ENCODE measurements at regions not wholly inside any gene's neighbourhood (a gene's known extent, or its start where the extent isn't known, plus 50 kb on each side); places are given as distances from the start of the nearest gene placed in this dataset.
"Not testable (repeated sequence)": the region's sequence is repeated elsewhere in the genome, so short reads cannot be mapped to it uniquely, and the experiment has no call there.

DNA sequence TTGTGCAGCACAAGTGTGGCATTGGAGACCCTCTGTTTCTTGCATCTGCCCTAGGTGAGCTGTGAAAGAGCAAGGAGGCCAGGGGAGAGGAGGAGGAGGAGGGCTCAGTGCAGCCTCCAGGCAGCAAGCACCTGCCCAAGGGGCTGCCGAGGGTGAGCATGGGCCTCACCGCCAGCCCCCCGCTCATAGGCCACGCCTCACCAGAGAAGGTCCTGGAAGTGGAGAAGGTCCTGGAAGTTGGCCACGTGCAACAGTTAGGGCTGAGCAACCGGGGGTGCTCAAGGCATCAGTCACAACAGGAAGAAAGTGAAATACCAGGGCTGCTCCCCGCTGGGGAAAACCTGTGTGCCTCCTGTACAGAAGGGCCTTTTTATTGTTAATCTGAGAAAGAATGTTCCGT lies 168.9 kb downstream of the TEX29 start:
- H3K27ac ChIP-seq (ENCODE audit: low read depth, low read length) = no peak overlapping the region
- no peaks in the 10 kb centered on the region for H3K4me1 ChIP-seq (ENCODE audit: control insufficient read depth, insufficient read depth, low read length)
- H3K4me3 ChIP-seq (ENCODE audit: low read depth, low read length) = no peak overlapping the region
- no peaks in the 10 kb centered on the region for H3K27me3 ChIP-seq (ENCODE audit: control insufficient read depth, insufficient read depth, low read length)
- no peaks in the 10 kb centered on the region for H3K36me3 ChIP-seq (ENCODE audit: control insufficient read depth, insufficient read depth, low read length)
- peaks cover 28% of the 10 kb centered on the region for H3K9me3 ChIP-seq (ENCODE audit: control insufficient read depth, insufficient read depth, low read depth, low read length)
- no peak overlapping the region for H3K9ac ChIP-seq (ENCODE audit: low read length)

DNA sequence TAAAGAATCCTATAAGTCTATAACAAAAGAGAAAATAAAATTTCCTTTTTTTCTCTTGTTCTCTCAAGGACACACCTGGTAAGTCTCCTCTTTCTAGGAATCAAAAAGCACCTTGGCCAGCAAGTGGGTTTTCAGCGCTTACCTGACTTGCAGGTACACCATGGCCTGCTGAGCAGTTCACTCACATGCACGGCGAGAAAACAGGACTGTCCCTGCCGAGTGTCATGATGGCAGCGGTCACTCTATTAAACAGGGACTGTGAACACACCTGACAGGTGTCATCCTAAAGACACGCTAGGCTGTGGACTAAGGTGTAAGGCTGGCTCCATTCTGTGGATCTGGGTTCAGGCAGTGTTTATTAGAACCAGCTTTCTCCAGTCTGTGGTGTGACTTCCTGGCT lies 170.2 kb downstream of the TEX29 start:
- Histone ChIP-seq H3K4me3 (ENCODE audit: low read depth, low read length) (no peak overlapping the region), H3K9me3 (ENCODE audit: control insufficient read depth, insufficient read depth, low read depth, low read length) (peaks cover 29% of the 10 kb centered on the region), H3K36me3 (ENCODE audit: control insufficient read depth, insufficient read depth, low read length) (no peaks in the 10 kb centered on the region), H3K4me1 (ENCODE audit: control insufficient read depth, insufficient read depth, low read length) (no peaks in the 10 kb centered on the region), H3K27ac (ENCODE audit: low read depth, low read length) (no peak overlapping the region), H3K27me3 (ENCODE audit: control insufficient read depth, insufficient read depth, low read length) (no peaks in the 10 kb centered on the region), H3K9ac (ENCODE audit: low read length) (no peak overlapping the region)

DNA sequence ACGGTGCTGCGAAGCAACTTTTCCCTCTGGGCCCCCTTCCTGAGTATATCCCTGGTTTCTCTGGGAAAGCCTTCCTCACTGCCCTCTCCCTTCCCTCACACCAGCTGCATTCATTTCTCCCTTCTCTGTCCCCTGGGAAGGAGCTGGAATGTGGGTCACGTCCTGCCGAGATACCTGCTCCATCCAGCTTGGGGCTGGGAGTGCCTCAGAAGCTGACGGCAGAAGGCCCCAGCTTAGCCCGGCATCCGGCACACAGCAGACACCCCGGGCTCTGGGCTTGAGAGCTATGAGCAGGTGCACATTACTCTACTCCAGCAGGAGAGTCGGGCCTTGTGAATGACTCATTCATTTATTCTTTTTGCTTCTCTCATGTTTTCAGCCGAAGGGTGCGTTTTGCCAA lies 170.6 kb downstream of the TEX29 start:
- Histone ChIP-seq H3K9me3 (ENCODE audit: control insufficient read depth, insufficient read depth, low read depth, low read length) (peaks cover 29% of the 10 kb centered on the region), H3K9ac (ENCODE audit: low read length) (no peak overlapping the region), H3K27ac (ENCODE audit: low read depth, low read length) (no peak overlapping the region), H3K4me3 (ENCODE audit: low read depth, low read length) (no peak overlapping the region), H3K4me1 (ENCODE audit: control insufficient read depth, insufficient read depth, low read length) (no peaks in the 10 kb centered on the region), H3K27me3 (ENCODE audit: control insufficient read depth, insufficient read depth, low read length) (no peaks in the 10 kb centered on the region), H3K36me3 (ENCODE audit: control insufficient read depth, insufficient read depth, low read length) (no peaks in the 10 kb centered on the region)

DNA sequence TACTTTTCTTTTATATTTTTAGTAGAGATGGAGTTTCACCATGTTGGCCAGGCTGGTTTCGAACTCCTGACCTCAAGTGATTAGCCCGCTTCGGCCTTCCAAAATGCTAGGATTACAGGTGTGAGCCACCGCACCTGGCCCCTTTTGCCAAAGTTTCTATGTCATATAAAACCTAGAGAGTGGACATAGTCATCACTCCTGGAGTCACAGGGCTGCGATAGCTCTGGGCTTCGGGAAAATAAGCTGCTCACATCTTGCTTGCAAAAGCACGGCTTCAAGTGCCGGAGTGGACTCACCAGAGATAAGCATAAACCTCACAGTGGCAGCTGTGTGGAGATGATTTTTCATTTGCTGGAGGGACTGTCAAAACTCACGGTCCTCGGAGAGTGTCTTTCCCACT lies 171.2 kb downstream of the TEX29 start:
- Histone ChIP-seq H3K27me3 (ENCODE audit: control insufficient read depth, insufficient read depth, low read length) (no peaks in the 10 kb centered on the region), H3K4me1 (ENCODE audit: control insufficient read depth, insufficient read depth, low read length) (no peaks in the 10 kb centered on the region), H3K9ac (ENCODE audit: low read length) (no peak overlapping the region), H3K4me3 (ENCODE audit: low read depth, low read length) (no peak overlapping the region), H3K27ac (ENCODE audit: low read depth, low read length) (no peak overlapping the region), H3K36me3 (ENCODE audit: control insufficient read depth, insufficient read depth, low read length) (no peaks in the 10 kb centered on the region), H3K9me3 (ENCODE audit: control insufficient read depth, insufficient read depth, low read depth, low read length) (peaks cover 23% of the 10 kb centered on the region)

DNA sequence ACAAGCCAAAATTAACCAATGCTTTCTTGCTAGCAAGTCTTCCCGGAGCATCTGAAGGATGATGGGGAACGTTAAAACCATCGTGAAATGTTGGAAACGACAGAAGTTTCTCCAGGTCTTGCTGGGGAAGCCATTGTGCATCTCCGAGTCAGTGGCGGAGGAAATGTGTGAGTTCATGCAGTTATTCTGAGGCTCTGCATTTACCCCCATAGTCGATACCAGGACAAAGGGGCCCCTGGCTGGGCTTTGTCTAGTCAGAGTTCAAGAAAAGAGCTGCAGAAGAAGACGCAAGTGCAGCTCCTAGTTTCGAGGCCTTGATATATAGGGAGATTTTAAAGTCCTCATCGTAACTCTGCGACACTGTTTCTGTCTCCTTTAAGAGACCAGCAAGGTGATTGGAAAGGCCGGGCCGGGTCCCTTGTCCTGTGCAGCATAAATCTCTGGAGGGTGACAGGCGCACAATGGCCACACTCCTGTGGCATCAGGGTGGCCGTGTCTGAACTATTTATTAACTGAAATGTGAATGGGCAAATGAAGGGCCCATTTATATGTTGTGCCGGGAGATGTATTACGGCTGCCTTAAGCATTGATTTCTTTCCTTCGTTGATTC lies 172.0 kb downstream of the TEX29 start:
- no peak overlapping the region for H3K4me3 ChIP-seq (ENCODE audit: low read depth, low read length)
- H3K9me3 ChIP-seq (ENCODE audit: control insufficient read depth, insufficient read depth, low read depth, low read length) = peaks cover 15% of the 10 kb centered on the region
- H3K27me3 ChIP-seq (ENCODE audit: control insufficient read depth, insufficient read depth, low read length) = no peaks in the 10 kb centered on the region
- no peak overlapping the region for H3K9ac ChIP-seq (ENCODE audit: low read length)
- no peaks in the 10 kb centered on the region for H3K4me1 ChIP-seq (ENCODE audit: control insufficient read depth, insufficient read depth, low read length)
- H3K27ac ChIP-seq (ENCODE audit: low read depth, low read length) = no peak overlapping the region
- no peaks in the 10 kb centered on the region for H3K36me3 ChIP-seq (ENCODE audit: control insufficient read depth, insufficient read depth, low read length)

DNA sequence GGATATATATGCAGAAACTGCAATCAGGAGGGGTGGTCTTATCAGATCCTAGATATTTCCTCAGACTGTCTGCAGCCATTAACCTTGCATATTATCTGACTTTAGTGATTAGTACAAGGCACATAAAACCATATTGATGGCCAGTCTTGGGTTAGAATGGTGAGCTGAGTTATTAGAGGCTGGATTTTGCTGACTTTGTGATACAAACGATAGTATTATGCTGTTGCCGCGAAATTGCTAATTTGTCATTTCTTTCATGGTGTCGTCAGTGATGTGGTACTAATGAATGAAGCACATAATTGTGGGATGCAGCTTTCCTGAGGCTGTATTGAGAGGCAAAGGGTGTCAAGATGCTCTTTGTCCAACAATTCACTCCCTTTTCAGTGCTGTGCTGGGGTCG lies 172.5 kb downstream of the TEX29 start:
- H3K4me3 ChIP-seq (ENCODE audit: low read depth, low read length) = no peak overlapping the region
- no peaks in the 10 kb centered on the region for H3K27me3 ChIP-seq (ENCODE audit: control insufficient read depth, insufficient read depth, low read length)
- no peak overlapping the region for H3K27ac ChIP-seq (ENCODE audit: low read depth, low read length)
- H3K36me3 ChIP-seq (ENCODE audit: control insufficient read depth, insufficient read depth, low read length) = no peaks in the 10 kb centered on the region
- no peak overlapping the region for H3K9ac ChIP-seq (ENCODE audit: low read length)
- no peaks in the 10 kb centered on the region for H3K4me1 ChIP-seq (ENCODE audit: control insufficient read depth, insufficient read depth, low read length)
- peaks cover 10% of the 10 kb centered on the region for H3K9me3 ChIP-seq (ENCODE audit: control insufficient read depth, insufficient read depth, low read depth, low read length)

DNA sequence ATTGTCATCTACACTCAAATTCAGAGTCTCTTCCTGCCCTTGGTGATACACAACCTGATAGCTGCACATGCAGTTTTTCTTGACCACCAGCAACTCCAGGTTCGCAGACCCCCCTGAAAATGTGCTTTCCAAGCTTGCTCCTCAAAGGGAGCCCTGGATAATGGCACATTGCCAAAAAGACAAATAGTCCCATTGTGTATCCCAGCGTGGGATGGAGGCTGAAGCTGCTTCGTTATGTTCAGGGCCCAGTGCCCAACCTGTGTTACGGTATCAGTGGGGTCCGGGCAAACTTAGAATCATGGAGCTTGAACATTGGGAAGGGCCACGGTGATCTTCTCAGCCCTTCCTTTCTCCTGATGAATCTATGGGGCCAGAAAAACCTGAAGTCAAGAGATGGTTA lies 173.0 kb downstream of the TEX29 start:
- Histone ChIP-seq H3K4me3 (ENCODE audit: low read depth, low read length) (no peak overlapping the region), H3K4me1 (ENCODE audit: control insufficient read depth, insufficient read depth, low read length) (no peaks in the 10 kb centered on the region), H3K27me3 (ENCODE audit: control insufficient read depth, insufficient read depth, low read length) (no peaks in the 10 kb centered on the region), H3K9me3 (ENCODE audit: control insufficient read depth, insufficient read depth, low read depth, low read length) (peaks cover 5% of the 10 kb centered on the region; the same call in 1 of the 2 replicates), H3K36me3 (ENCODE audit: control insufficient read depth, insufficient read depth, low read length) (no peaks in the 10 kb centered on the region), H3K27ac (ENCODE audit: low read depth, low read length) (no peak overlapping the region), H3K9ac (ENCODE audit: low read length) (no peak overlapping the region)

DNA sequence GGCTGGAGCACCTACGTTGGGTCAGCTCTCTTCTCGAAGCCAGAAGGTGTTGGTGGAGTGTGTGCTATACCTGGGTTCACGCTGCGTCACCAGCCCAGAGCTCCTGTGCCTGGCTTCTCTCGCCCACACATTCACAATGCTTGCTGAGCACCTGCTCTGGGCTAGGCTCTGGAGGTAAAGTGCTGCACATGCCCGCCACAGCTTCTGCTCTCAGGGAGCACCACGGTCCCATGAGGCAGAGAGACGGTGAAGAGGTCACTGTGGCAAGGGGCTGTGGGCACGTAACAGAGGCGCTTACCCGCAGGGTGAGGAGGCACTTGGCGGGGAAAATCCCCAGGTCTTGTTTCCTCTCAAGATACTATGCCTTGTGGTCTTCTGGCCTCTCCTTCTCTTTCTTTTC lies 174.2 kb downstream of the TEX29 start:
- Histone ChIP-seq H3K27ac (ENCODE audit: low read depth, low read length) (no peak overlapping the region), H3K27me3 (ENCODE audit: control insufficient read depth, insufficient read depth, low read length) (no peaks in the 10 kb centered on the region), H3K36me3 (ENCODE audit: control insufficient read depth, insufficient read depth, low read length) (no peaks in the 10 kb centered on the region), H3K9me3 (ENCODE audit: control insufficient read depth, insufficient read depth, low read depth, low read length) (peaks cover 3% of the 10 kb centered on the region; the same call in 1 of the 2 replicates), H3K4me3 (ENCODE audit: low read depth, low read length) (no peak overlapping the region), H3K4me1 (ENCODE audit: control insufficient read depth, insufficient read depth, low read length) (no peaks in the 10 kb centered on the region), H3K9ac (ENCODE audit: low read length) (no peak overlapping the region)

DNA sequence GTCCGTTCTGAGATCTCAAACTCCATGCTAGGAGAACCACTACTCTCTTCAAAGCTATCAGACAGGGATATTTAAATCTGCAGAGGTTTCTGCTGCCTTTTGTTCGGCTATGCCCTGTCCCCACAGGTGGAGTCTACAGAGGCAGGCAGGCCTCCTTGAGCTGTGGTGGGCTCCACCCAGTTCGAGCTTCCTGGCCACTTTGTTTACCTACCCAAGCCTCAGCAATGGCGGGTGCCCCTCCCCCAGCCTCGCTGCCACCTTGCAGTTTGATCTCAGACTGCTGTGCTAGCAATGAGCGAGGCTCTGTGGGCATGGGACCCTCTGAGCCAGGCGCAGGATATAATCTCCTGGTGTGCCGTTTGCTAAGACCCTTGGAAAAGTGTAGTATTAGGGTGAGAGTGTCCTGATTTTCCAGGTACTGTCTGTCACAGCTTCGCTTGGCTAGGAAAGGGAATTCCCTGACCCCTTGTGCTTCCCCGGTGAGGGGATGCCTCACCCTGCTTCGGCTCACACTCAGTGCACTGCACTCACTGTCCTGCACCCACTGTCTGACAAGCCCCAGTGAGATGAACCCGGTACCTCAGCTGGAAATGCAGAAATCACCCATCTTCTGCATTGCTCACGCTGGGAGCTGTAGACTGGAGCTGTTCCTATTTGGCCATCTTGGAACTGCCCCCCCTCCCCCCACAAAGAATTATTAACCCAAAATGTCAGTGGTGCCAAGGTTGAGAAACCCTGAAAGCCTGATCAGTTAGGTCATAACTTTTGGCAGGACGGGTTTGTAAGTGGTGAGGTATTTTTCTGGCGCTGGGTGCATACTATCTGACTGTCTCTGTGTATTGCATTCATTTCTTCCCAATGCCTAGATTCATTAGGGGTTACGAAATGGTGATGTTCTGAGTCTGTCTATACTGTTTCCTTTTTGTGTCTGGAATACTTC lies 181.4 kb downstream of the TEX29 start:
- not testable (repeated sequence) for H3K9ac ChIP-seq (ENCODE audit: low read length); H3K4me1 ChIP-seq (ENCODE audit: control insufficient read depth, insufficient read depth, low read length); H3K4me3 ChIP-seq (ENCODE audit: low read depth, low read length); H3K36me3 ChIP-seq (ENCODE audit: control insufficient read depth, insufficient read depth, low read length); H3K27ac ChIP-seq (ENCODE audit: low read depth, low read length); H3K27me3 ChIP-seq (ENCODE audit: control insufficient read depth, insufficient read depth, low read length)
- H3K9me3 ChIP-seq (ENCODE audit: control insufficient read depth, insufficient read depth, low read depth, low read length) = peaks cover 25% of the 10 kb centered on the region

DNA sequence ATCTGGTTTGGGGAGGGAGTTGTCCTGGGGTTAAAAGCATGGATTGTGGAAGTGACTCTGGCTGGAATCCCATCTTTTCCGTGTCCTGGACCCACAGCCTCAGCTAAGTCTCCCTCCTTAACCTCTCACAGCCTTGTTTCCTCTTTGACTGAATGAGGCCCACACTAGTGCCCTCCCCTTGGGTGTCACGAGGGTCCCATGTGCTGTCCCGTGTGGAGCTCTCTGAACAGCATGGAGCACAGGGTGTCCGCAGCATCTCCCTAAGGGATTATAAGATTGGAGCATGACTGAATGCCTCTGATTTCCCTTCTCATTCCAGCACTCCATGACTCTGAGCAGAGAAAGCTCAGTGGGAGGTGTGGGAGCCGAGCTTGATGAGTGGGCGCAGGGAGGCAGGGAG lies 182.5 kb downstream of the TEX29 start:
- no peaks in the 10 kb centered on the region for H3K36me3 ChIP-seq (ENCODE audit: control insufficient read depth, insufficient read depth, low read length)
- H3K27me3 ChIP-seq (ENCODE audit: control insufficient read depth, insufficient read depth, low read length) = no peaks in the 10 kb centered on the region; the same call in 1 of the 2 replicates
- H3K9me3 ChIP-seq (ENCODE audit: control insufficient read depth, insufficient read depth, low read depth, low read length) = peaks cover 25% of the 10 kb centered on the region
- no peak overlapping the region for H3K4me3 ChIP-seq (ENCODE audit: low read depth, low read length)
- no peaks in the 10 kb centered on the region for H3K4me1 ChIP-seq (ENCODE audit: control insufficient read depth, insufficient read depth, low read length)
- H3K9ac ChIP-seq (ENCODE audit: low read length) = no peak overlapping the region
- no peak overlapping the region for H3K27ac ChIP-seq (ENCODE audit: low read depth, low read length)

DNA sequence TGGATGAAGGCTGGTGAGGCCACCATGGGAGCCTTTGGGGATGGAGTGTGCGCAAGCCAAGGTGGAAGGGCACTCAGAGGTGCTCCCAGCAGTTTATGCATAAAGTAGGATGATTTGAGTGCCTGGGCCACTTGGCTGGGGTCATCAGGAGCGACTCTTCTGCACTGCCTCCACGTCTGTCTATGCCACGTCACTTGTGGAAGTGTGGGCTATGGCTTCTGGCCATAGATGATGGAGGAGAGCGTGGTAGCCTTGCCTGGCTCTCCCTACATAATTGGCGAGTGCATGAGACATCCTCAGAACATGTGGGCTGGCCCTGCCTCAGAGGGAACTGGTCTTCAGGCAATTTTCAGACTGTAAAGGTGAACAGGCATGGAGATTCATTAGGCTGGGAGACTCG lies 182.9 kb downstream of the TEX29 start:
- H3K27me3 ChIP-seq (ENCODE audit: control insufficient read depth, insufficient read depth, low read length) = no peaks in the 10 kb centered on the region; the same call in 1 of the 2 replicates
- no peak overlapping the region for H3K4me3 ChIP-seq (ENCODE audit: low read depth, low read length)

More for the DNA sequence above, 182.9 kb downstream of the TEX29 start:
- Histone ChIP-seq H3K36me3 (ENCODE audit: control insufficient read depth, insufficient read depth, low read length) (no peaks in the 10 kb centered on the region), H3K9me3 (ENCODE audit: control insufficient read depth, insufficient read depth, low read depth, low read length) (peaks cover 25% of the 10 kb centered on the region), H3K27ac (ENCODE audit: low read depth, low read length) (no peak overlapping the region), H3K9ac (ENCODE audit: low read length) (no peak overlapping the region), H3K4me1 (ENCODE audit: control insufficient read depth, insufficient read depth, low read length) (no peaks in the 10 kb centered on the region)
